ENCODE measurements at regions not wholly inside any gene's neighbourhood (a gene's known extent, or its start where the extent isn't known, plus 50 kb on each side); places are given as distances from the start of the nearest gene placed in this dataset.

GRCh38 chrX:150094375-150094774 is 156.1 kb upstream of the EOLA2 start:
- TF ChIP-seq CTCF (IDR thresholded peaks at IDR 0.05) (no peak), POLR2A (IDR thresholded peaks at IDR 0.05) (no peak)

Measured in adrenal gland (tissue), 5 donors.